Peyer's patch (tissue), 4 donors: ENCODE measurements at regions not wholly inside any gene's neighbourhood (a gene's known extent, or its start where the extent isn't known, plus 50 kb on each side); places are given as distances from the start of the nearest gene placed in this dataset.
A peak's percentile ranks its signal among the peaks of the same experiment; 100 is the strongest.

ENCODE experiments used
- POLR2A ChIP-seq, 2 donors: fragments of 450-650 bp; IDR thresholded peaks; one replicate each; pipeline ENCODE4 v1.5.1; 2017; ENCODE audit warnings: antibody characterized with exemption in 2 of 2, mild to moderate bottlenecking in 2 of 2, moderate library complexity in 2 of 2
- TF ChIP-seq, protein P1 (sequence below), 6 experiments: fragments of 450-650 bp in 4 of 6; fragments of 200-600 bp in 2 of 6; sonication (generic) in 1 of 6; IDR thresholded peaks; one replicate each; pipeline ENCODE4 v1.5.1; 2017 to 2019; ENCODE audit warnings: antibody characterized with exemption in 6 of 6, mild to moderate bottlenecking in 3 of 6, moderate library complexity in 1 of 6

DNA sequence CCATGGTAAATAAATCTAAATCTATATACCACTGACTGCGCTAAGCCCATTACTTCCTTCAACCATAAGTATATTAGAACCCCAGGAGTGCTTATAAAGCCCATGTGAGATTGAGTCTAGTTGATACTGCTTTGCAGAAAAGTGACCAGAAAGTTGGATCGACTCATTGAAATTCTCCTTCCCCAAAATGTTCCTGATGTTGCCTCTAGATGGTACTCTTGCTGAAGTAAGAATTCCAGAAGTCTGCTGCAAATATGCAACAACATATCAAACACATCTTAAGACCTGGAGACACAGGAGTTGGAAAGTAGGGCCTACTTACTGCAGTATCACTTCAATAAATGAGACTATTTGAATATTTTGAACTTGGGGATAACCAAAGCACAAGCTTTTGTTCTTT, 550.8 kb downstream of the IPMK start:
- TF ChIP-seq, protein P1, sequence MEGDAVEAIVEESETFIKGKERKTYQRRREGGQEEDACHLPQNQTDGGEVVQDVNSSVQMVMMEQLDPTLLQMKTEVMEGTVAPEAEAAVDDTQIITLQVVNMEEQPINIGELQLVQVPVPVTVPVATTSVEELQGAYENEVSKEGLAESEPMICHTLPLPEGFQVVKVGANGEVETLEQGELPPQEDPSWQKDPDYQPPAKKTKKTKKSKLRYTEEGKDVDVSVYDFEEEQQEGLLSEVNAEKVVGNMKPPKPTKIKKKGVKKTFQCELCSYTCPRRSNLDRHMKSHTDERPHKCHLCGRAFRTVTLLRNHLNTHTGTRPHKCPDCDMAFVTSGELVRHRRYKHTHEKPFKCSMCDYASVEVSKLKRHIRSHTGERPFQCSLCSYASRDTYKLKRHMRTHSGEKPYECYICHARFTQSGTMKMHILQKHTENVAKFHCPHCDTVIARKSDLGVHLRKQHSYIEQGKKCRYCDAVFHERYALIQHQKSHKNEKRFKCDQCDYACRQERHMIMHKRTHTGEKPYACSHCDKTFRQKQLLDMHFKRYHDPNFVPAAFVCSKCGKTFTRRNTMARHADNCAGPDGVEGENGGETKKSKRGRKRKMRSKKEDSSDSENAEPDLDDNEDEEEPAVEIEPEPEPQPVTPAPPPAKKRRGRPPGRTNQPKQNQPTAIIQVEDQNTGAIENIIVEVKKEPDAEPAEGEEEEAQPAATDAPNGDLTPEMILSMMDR (IDR thresholded peaks at IDR 0.05) = peak in 3 of 6 experiments; percentile 26 to 40 (median 32)
- no peak for TF ChIP-seq POLR2A (IDR thresholded peaks at IDR 0.05)
